ENCODE measurements at regions not wholly inside any gene's neighbourhood (a gene's known extent, or its start where the extent isn't known, plus 50 kb on each side); places are given as distances from the start of the nearest gene placed in this dataset.

DNA sequence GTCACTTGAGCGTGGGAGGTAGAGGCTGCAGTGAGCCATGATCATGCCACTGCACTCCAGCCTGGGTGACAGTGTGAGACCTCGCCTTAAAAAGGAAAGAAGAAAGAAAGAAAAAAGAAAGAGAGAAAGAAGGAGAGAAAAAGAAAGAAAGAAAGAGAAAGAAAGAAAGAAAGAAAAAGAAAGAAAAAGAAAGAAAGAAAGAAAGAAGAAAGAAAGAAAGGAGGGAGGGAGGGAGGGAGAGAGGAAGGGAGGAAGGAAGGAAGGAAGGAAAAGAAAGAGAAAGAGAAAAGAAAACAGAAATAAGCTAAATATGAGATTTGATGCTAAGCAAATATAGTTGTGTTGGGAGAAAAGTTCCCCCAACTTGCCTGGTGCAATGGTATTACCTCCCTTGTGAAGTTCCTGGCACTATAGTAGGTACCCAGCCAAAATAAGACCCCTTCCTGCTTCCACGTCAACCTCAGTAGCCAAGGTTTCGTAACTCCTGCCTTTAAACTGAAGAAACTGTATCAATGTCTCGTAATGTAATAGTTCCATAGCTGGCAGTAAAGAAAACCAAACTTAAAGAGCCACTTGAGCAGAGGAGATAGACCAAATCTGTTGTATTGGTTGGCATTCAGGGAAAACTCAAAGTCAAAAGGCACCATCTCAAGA is 88.1 kb upstream of the HNRNPU start:
- H3K4me2 ChIP-seq (ENCODE audit: insufficient read depth, low read length), result no peak overlapping the region
- H3K4me1 ChIP-seq (ENCODE audit: insufficient read depth, low read length), result peaks cover under 1% of the 10 kb centered on the region; the same call in 1 of the 2 replicates
- no peak overlapping the region for H3K27ac ChIP-seq (ENCODE audit: low read length)
- H3K9ac ChIP-seq (ENCODE audit: low read depth, low read length), result no peak overlapping the region
- no peaks in the 10 kb centered on the region for H3K79me2 ChIP-seq (ENCODE audit: insufficient read depth, low read length)
- TF ChIP-seq EZH2 (IDR thresholded peaks at IDR 0.05; ENCODE audit: borderline replicate concordance, low read depth, low read length, severe bottlenecking), result no peak
- TF ChIP-seq, protein P1, sequence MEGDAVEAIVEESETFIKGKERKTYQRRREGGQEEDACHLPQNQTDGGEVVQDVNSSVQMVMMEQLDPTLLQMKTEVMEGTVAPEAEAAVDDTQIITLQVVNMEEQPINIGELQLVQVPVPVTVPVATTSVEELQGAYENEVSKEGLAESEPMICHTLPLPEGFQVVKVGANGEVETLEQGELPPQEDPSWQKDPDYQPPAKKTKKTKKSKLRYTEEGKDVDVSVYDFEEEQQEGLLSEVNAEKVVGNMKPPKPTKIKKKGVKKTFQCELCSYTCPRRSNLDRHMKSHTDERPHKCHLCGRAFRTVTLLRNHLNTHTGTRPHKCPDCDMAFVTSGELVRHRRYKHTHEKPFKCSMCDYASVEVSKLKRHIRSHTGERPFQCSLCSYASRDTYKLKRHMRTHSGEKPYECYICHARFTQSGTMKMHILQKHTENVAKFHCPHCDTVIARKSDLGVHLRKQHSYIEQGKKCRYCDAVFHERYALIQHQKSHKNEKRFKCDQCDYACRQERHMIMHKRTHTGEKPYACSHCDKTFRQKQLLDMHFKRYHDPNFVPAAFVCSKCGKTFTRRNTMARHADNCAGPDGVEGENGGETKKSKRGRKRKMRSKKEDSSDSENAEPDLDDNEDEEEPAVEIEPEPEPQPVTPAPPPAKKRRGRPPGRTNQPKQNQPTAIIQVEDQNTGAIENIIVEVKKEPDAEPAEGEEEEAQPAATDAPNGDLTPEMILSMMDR (IDR thresholded peaks at IDR 0.05; ENCODE audit: borderline replicate concordance, extremely low read depth, low read length, poor library complexity, severe bottlenecking), result no peak
- H3K9me3 ChIP-seq (ENCODE audit: insufficient read depth, low read length, severe bottlenecking), result no peaks in the 10 kb centered on the region
- ATAC-seq (ENCODE audit: insufficient read depth, low read depth) (no peak), DNase-seq (no peak)
- no peaks in the 10 kb centered on the region for H4K20me1 ChIP-seq (ENCODE audit: insufficient read depth, low read length)
- H3K36me3 ChIP-seq (ENCODE audit: insufficient read depth, low read length), result no peaks in the 10 kb centered on the region
- no peaks in the 10 kb centered on the region for H3K27me3 ChIP-seq (ENCODE audit: insufficient read depth, low read length, poor library complexity)
- H3K4me3 ChIP-seq (ENCODE audit: low read depth in 1 of 2, low read length in 2 of 2), result no peak overlapping the region
- H2AFZ ChIP-seq (ENCODE audit: low read depth, low read length), result 0 out of 2 replicates have a peak overlapping the region, but pooled peaks have one; percentile 31

DNA sequence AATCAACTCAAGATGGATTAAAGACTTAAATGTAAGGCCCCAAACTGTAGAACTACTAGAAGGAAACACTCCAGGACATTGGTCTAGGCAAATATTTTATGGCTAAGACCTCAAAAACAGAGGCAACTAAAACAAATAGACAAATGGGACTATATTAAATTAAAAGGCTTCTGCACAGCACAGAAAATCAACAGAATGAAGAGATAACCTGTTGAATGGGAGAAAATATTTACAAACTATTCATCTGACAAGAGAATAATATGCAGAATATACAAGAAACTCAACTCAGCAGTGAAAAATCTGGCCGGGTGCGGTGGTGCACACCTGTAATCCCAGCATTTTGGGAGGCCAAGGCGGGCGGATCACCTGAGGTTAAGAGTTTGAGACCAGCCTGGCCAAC is 84.1 kb upstream of the HNRNPU start:
- Histone ChIP-seq H3K4me1 (ENCODE audit: insufficient read depth, low read length) (no peaks in the 10 kb centered on the region), H3K79me2 (ENCODE audit: insufficient read depth, low read length) (no peaks in the 10 kb centered on the region), H3K9ac (ENCODE audit: low read depth, low read length) (no peak overlapping the region), H3K4me3 (ENCODE audit: low read depth in 1 of 2, low read length in 2 of 2) (no peak overlapping the region), H4K20me1 (ENCODE audit: insufficient read depth, low read length) (no peaks in the 10 kb centered on the region), H3K27ac (ENCODE audit: low read length) (no peak overlapping the region), H3K36me3 (ENCODE audit: insufficient read depth, low read length) (no peaks in the 10 kb centered on the region), H3K9me3 (ENCODE audit: insufficient read depth, low read length, severe bottlenecking) (no peaks in the 10 kb centered on the region), H2AFZ (ENCODE audit: low read depth, low read length) (no peak overlapping the region), H3K4me2 (ENCODE audit: insufficient read depth, low read length) (no peak overlapping the region), H3K27me3 (ENCODE audit: insufficient read depth, low read length, poor library complexity) (no peaks in the 10 kb centered on the region)
- DNase-seq, result no peak
- ATAC-seq (ENCODE audit: insufficient read depth, low read depth), result no peak
- TF ChIP-seq EZH2 (IDR thresholded peaks at IDR 0.05; ENCODE audit: borderline replicate concordance, low read depth, low read length, severe bottlenecking), result no peak
- TF ChIP-seq, protein P1 (IDR thresholded peaks at IDR 0.05; ENCODE audit: borderline replicate concordance, extremely low read depth, low read length, poor library complexity, severe bottlenecking), result no peak

DNA sequence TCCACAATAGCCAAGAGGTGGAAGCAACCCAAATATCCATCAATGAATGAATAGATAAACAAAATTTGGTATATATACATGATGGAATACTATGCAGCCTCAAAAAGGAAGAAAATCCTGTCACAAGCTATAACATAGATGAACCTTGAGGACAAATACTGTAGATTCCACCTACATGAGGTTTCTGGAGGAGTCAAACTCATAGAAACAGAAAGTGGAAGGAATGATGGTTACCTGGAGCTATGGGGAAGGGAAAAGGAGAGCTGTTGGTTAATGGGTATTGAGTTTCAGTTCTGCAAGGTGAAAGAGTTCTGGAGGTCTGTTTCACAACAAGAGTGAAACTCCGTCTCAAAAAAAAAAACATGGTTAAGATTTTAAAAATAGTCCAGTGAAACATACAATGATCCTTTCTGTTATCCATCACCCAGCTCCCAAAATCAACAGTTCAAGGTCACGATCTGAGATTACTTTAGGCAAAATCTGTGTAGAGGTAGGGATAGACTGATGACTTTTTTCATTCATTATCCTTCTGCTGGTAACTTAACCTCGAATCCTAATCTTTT is 80.8 kb upstream of the HNRNPU start:
- Histone ChIP-seq H3K79me2 (ENCODE audit: insufficient read depth, low read length) (no peaks in the 10 kb centered on the region), H3K27me3 (ENCODE audit: insufficient read depth, low read length, poor library complexity) (no peaks in the 10 kb centered on the region), H3K36me3 (ENCODE audit: insufficient read depth, low read length) (no peaks in the 10 kb centered on the region), H3K27ac (ENCODE audit: low read length) (no peak overlapping the region), H4K20me1 (ENCODE audit: insufficient read depth, low read length) (no peaks in the 10 kb centered on the region), H3K9me3 (ENCODE audit: insufficient read depth, low read length, severe bottlenecking) (no peaks in the 10 kb centered on the region), H3K4me3 (ENCODE audit: low read depth in 1 of 2, low read length in 2 of 2) (no peak overlapping the region), H3K4me1 (ENCODE audit: insufficient read depth, low read length) (no peaks in the 10 kb centered on the region), H2AFZ (ENCODE audit: low read depth, low read length) (no peak overlapping the region), H3K9ac (ENCODE audit: low read depth, low read length) (no peak overlapping the region), H3K4me2 (ENCODE audit: insufficient read depth, low read length) (no peak overlapping the region)
- TF ChIP-seq, protein P1 (IDR thresholded peaks at IDR 0.05; ENCODE audit: borderline replicate concordance, extremely low read depth, low read length, poor library complexity, severe bottlenecking), result no peak
- no peak for TF ChIP-seq EZH2 (IDR thresholded peaks at IDR 0.05; ENCODE audit: borderline replicate concordance, low read depth, low read length, severe bottlenecking)
- DNase-seq (no peak), ATAC-seq (ENCODE audit: insufficient read depth, low read depth) (no peak)
